H54 (cell line): ENCODE measurements at regions not wholly inside any gene's neighbourhood (a gene's known extent, or its start where the extent isn't known, plus 50 kb on each side); places are given as distances from the start of the nearest gene placed in this dataset.

Experiments used
- DNase-seq: peaks from one replicate; pipeline ENCODE4 v3.0.0; 2011; ENCODE audit warnings: low spot score, mixed read lengths; ENCODE audit not compliant: insufficient read length
- FAIRE-seq: peaks from 3 replicates; lab custom pipeline; 2011; peaks lifted over from hg19 to GRCh38; lab: Jason Lieb, UNC
- POLR2A ChIP-seq: IDR thresholded peaks from 2 replicates; pipeline ENCODE4 v1.6.1; 2011; ENCODE audit warnings: low read depth, mild to moderate bottlenecking, low read length

DNA sequence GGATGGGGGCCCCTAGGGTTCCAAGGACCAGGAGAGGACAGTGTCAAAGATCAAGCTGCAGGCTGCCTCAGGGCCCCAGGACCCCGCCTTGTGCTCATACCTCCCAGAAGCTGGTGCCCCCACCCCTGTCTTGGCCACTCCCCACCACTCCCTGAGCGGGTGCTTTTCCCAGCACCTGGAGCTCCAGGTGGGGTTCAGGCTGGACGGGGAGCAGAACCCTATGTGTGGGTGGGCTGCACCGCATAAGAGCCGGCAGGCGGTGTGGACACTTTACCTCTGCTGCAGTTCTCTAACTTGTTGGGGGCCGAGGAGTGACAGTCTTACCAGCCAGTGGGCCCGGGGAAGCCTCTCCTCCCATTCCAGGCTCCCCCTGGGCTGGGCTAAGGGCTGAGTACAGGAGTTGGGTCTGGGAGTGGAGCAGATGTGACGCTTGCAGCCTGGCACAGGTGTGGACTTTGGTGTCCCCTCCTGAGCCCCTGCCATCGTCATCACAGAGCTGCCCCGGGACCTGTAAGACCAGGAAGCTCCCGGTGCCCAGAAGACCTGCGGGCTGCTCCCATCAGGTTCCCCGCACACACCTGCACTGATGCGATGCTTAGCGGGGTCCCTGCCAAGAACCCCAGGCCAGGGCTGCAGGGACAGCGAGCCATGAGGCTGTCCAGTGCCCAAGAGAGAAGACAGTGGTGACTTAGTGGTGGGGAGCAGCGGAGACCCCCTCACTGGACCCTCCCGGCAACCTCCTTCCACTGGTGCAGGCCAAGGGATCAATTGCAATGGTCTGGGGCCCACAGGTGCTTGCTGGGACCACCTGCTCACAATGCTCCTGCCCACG lies 674.5 kb downstream of the BRD1 start:
- no peak for FAIRE-seq
- TF ChIP-seq POLR2A, result no peak
- DNase-seq, result no peak

DNA sequence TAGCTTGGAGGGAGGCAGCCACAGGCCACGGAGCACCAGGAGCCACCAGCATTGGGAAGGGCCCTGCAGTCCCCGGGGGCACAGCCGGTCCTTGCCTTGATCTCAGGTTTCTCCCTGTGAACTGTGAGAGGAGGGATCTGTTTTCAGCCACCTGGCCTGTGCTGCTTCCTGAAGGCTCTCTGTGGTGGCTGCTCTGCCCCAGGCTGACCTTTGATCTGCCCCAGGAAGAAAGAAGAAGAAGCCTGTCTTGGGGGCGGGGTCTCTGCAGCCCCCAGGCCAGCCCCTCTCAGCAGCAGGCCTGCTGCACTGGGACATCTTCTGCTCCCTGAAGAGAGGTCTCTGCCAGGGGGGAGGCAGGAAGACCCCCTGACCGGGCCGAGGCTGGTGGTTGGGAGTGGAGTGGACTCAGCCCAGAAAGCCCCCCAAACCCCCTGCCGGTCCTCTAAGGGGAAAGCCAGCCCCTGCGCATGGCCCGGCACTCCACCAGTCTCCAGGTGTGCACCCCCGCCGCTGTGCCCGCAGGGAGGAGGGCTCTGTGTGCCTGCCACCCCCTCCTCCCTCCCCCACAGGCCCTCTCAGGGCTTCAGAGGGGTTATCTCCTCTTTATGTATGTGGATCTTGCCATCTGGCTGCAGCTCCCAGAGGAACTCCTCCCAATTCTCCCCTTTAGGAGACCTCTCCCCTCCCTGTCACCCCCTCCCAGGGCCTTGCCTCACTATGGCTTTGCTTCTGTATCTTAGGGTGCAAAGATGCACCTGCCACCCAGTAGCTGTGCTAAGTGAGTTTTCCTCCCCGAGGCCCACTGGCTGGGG lies 675.3 kb downstream of the BRD1 start:
- no peak for TF ChIP-seq POLR2A
- no peak for FAIRE-seq
- no peak for DNase-seq

- no peak for TF ChIP-seq POLR2A
- DNase-seq, result no peak
- no peak for FAIRE-seq
Observed at GRCh38 chr22:49151256-49152126, 676.2 kb downstream of the BRD1 start.

GRCh38 chr22:49150801-49151221 lies 676.9 kb downstream of the BRD1 start:
- DNase-seq, result no peak
- no peak for FAIRE-seq
- no peak for TF ChIP-seq POLR2A

GRCh38 chr22:49149721-49150608 lies 677.7 kb downstream of the BRD1 start:
- TF ChIP-seq POLR2A, result no peak
- FAIRE-seq, result no peak
- DNase-seq, result no peak

DNA sequence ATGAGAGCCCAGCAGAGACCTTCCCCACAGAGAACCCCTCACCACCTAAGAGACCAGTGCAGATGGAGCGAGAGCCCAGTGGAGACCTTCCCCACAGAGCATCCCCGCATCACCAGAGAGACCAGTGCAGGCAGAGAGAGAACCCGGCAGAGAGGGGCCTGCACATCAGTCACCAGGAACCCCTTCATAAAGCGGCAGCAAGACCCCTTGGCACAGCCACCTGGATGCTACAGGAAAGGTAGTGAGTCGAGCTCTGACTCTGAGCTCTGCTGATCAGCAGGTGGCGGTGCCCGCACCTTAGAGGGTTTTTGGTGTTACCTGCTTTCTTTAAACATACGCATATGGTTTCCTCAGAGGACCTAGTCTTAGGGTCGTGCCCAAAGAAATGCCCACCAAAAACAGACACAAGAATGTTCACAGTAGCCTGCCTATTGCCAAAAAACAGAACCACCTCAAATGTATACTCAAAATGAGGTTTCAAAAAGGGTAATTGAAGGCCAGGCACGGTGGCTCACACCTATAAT lies 678.7 kb downstream of the BRD1 start:
- no peak for FAIRE-seq
- TF ChIP-seq POLR2A, result no peak
- DNase-seq, result no peak

DNA sequence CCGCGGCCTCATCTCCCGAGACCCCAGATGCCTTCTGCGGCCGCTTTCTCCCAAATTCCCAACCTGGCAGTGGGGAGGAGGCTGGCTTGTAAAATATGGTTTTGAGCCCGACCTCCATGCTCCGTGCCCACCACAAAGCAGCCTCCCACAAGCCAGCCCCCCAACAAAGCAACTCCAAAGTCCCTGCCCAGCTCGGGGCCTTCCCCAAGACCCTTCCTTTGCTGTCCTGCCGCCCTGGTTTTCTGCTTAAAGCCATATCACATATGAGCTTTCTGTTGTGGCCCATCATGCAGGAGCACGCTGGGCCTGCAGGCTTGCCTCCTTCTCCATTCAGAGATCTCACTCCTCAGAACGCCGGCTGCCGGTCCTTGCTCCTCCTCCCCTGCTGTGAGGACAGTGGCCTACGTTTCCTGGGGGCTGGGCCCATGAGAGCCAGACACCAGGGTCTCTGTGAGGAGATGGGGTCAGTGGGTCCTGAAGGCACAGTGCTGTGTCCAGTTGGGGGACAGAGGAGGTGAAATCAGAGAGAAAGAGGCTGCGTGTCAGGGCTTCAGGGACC lies 680.0 kb downstream of the BRD1 start:
- DNase-seq, result no peak
- no peak for TF ChIP-seq POLR2A
- FAIRE-seq, result no peak

GRCh38 chr22:49147171-49147570 lies 680.5 kb downstream of the BRD1 start:
- TF ChIP-seq POLR2A, result no peak
- no peak for FAIRE-seq
- no peak for DNase-seq

GRCh38 chr22:49146511-49146910 lies 681.2 kb downstream of the BRD1 start:
- FAIRE-seq, result no peak
- no peak for TF ChIP-seq POLR2A
- no peak for DNase-seq

DNA sequence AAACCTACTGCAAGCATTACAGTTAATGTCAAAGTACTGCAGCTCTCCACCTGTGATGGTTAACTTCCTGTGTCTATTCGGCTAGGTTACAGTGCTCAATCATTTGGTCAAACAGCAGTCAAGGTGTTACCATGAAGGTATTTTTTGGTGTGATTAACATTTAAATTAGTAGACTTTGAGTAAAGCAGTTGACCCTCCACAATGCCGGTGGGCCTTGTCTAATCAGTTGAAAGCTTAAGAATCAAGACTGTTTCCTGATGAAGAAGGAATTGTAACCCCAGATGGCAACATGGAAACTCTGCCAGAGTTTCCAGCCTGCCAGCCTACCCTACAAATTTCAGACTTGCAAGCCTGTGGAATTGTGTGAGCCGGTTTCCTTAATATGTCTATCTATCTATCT lies 683.9 kb downstream of the BRD1 start:
- DNase-seq (no peak), FAIRE-seq (no peak)
- TF ChIP-seq POLR2A, result no peak

GRCh38 chr22:49142891-49143290 lies 684.8 kb downstream of the BRD1 start:
- TF ChIP-seq POLR2A, result no peak
- DNase-seq (no peak), FAIRE-seq (no peak)

- FAIRE-seq (no peak), DNase-seq (no peak)
- no peak for TF ChIP-seq POLR2A
Observed at GRCh38 chr22:49142296-49142695, 685.4 kb downstream of the BRD1 start.

DNA sequence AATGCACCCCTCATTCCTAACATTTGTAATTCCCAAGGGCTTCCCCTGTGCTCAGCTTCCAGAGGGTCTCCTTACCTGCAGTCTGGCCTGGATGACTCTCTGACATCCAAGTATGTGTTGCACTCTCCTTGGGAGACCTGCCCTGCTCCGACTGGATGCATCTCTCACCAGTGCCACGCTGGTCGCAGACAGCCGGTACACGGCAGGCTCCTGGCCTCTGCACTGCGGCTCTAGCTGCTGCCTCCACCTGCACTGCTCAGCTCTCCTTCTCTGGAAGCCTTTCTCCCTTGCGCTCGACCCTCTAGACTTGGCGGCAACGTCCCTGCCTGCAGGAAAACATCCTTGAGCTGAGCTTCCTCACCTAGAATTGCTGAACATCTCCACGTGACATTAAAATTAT lies 685.9 kb downstream of the BRD1 start:
- no peak for DNase-seq
- TF ChIP-seq POLR2A, result no peak
- no peak for FAIRE-seq
